CD4-positive, alpha-beta T cell treated with Interleukin-10 for 1 hour (primary cell): ENCODE measurements at regions not wholly inside any gene's neighbourhood (a gene's known extent, or its start where the extent isn't known, plus 50 kb on each side); places are given as distances from the start of the nearest gene placed in this dataset.
"Not testable (repeated sequence)": the region's sequence is repeated elsewhere in the genome, so short reads cannot be mapped to it uniquely, and the experiment has no call there.

Source experiments
- DNase-seq: peaks from one replicate; pipeline ENCODE4 v3.0.0-alpha.2; 2020

GRCh38 chr6:11450037-11450436 lies 87.5 kb upstream of the TMEM170B start:
- no peak for DNase-seq

GRCh38 chr6:11449408-11449807 lies 88.1 kb upstream of the TMEM170B start:
- DNase-seq = no peak

- no peak for DNase-seq
Observed at GRCh38 chr6:11448038-11448437, 89.5 kb upstream of the TMEM170B start.

- no peak for DNase-seq
Observed at GRCh38 chr6:11447265-11447664, 90.3 kb upstream of the TMEM170B start.

- no peak for DNase-seq
Observed at GRCh38 chr6:11445146-11445545, 92.4 kb upstream of the TMEM170B start.

GRCh38 chr6:11443125-11443524 lies 94.4 kb upstream of the TMEM170B start:
- DNase-seq = not testable (repeated sequence)

- DNase-seq = no peak
Observed at GRCh38 chr6:11442495-11442894, 95.1 kb upstream of the TMEM170B start.

GRCh38 chr6:11439876-11440275 lies 97.7 kb upstream of the TMEM170B start:
- no peak for DNase-seq

GRCh38 chr6:11439017-11439420 lies 98.5 kb upstream of the TMEM170B start:
- DNase-seq = no peak

- no peak for DNase-seq
Observed at GRCh38 chr6:11437824-11438459, 99.6 kb upstream of the TMEM170B start.

- no peak for DNase-seq
Observed at GRCh38 chr6:11436508-11437096, 100.9 kb upstream of the TMEM170B start.

- no peak for DNase-seq
Observed at GRCh38 chr6:11434565-11435326, 102.8 kb upstream of the TMEM170B start.

GRCh38 chr6:11433860-11434259 lies 103.7 kb upstream of the TMEM170B start:
- DNase-seq = no peak

- DNase-seq = no peak
Observed at GRCh38 chr6:11432713-11433450, 104.7 kb upstream of the TMEM170B start.

GRCh38 chr6:11432091-11432490 lies 105.5 kb upstream of the TMEM170B start:
- DNase-seq = no peak

GRCh38 chr6:11431455-11431937 lies 106.1 kb upstream of the TMEM170B start:
- no peak for DNase-seq

- no peak for DNase-seq
Observed at GRCh38 chr6:11430036-11430435, 107.5 kb upstream of the TMEM170B start.

GRCh38 chr6:11429577-11429976 lies 108.0 kb upstream of the TMEM170B start:
- DNase-seq = no peak

- DNase-seq = no peak
Observed at GRCh38 chr6:11428895-11429294, 108.7 kb upstream of the TMEM170B start.

GRCh38 chr6:11428371-11428770 lies 109.2 kb upstream of the TMEM170B start:
- DNase-seq = no peak

- no peak for DNase-seq
Observed at GRCh38 chr6:11427723-11428245, 109.8 kb upstream of the TMEM170B start.

- no peak for DNase-seq
Observed at GRCh38 chr6:11427091-11427722, 110.3 kb upstream of the TMEM170B start.

GRCh38 chr6:11426571-11426970 lies 111.0 kb upstream of the TMEM170B start:
- DNase-seq = no peak
